ENCODE measurements at regions not wholly inside any gene's neighbourhood (a gene's known extent, or its start where the extent isn't known, plus 50 kb on each side); places are given as distances from the start of the nearest gene placed in this dataset.

GRCh38 chr4:163624727-163625126, 130.2 kb downstream of the TMA16 start:
- Histone ChIP-seq H3K4me1 (no peaks in the 10 kb centered on the region), H3K36me3 (no peaks in the 10 kb centered on the region), H3K27ac (no peak overlapping the region), H3K4me3 (replicated peaks in 1 of 3) (no peak overlapping the region), H3K27me3 (no peaks in the 10 kb centered on the region), H3K9me3 (no peaks in the 10 kb centered on the region)
- DNase-seq = no peak
- TF ChIP-seq POLR2A (IDR thresholded peaks at IDR 0.05) (no peak), CTCF (IDR thresholded peaks at IDR 0.05) (no peak)
- intact Hi-C loops (cut with DNase I) = no loop called here
- 79 to 90% methylated on average over 1 of the region's 1 CpG for WGBS, 2 donors

- Histone ChIP-seq H3K27me3 (no peaks in the 10 kb centered on the region), H3K9me3 (no peaks in the 10 kb centered on the region), H3K4me1 (no peaks in the 10 kb centered on the region), H3K27ac (no peak overlapping the region), H3K4me3 (replicated peaks in 1 of 3) (no peak overlapping the region), H3K36me3 (no peaks in the 10 kb centered on the region)
- 82 to 85% methylated on average over 6 of the region's 6 CpGs for WGBS, 2 donors
- TF ChIP-seq POLR2A (IDR thresholded peaks at IDR 0.05) (no peak), CTCF (IDR thresholded peaks at IDR 0.05) (no peak)
- intact Hi-C loops (cut with DNase I) = no loop called here
- no peak for DNase-seq
Observed at GRCh38 chr4:163631288-163631687, 136.8 kb downstream of the TMA16 start.

- no peaks in the 10 kb centered on the region for H3K27me3 ChIP-seq
- TF ChIP-seq POLR2A (IDR thresholded peaks at IDR 0.05) (no peak), CTCF (IDR thresholded peaks at IDR 0.05) (no peak)
Observed at GRCh38 chr4:163638909-163639308, 144.4 kb downstream of the TMA16 start.

GRCh38 chr4:163649557-163650091, 155.1 kb downstream of the TMA16 start:
- H3K36me3 ChIP-seq = no peaks in the 10 kb centered on the region
- TF ChIP-seq POLR2A (IDR thresholded peaks at IDR 0.05) = no peak
- no peak for TF ChIP-seq CTCF (IDR thresholded peaks at IDR 0.05)
- no peak overlapping the region for H3K27ac ChIP-seq
- DNase-seq = no peak
- no peaks in the 10 kb centered on the region for H3K4me1 ChIP-seq
- no peaks in the 10 kb centered on the region for H3K27me3 ChIP-seq
- no peaks in the 10 kb centered on the region for H3K9me3 ChIP-seq
- no peak overlapping the region for H3K4me3 ChIP-seq (replicated peaks in 1 of 3)
- intact Hi-C loops (cut with DNase I) = no loop called here
- 76 to 79% methylated on average over 1 of the region's 1 CpG for WGBS, 2 donors

More at GRCh38 chr4:163638909-163639308, 144.4 kb downstream of the TMA16 start:
- no peak for DNase-seq
- no peaks in the 10 kb centered on the region for H3K9me3 ChIP-seq
- no peaks in the 10 kb centered on the region for H3K4me1 ChIP-seq
- no peak overlapping the region for H3K27ac ChIP-seq
- H3K36me3 ChIP-seq = no peaks in the 10 kb centered on the region
- no peak overlapping the region for H3K4me3 ChIP-seq (replicated peaks in 1 of 3)
- intact Hi-C loops (cut with DNase I) = no loop called here

GRCh38 chr4:163651761-163652160, 157.3 kb downstream of the TMA16 start:
- no peaks in the 10 kb centered on the region for H3K4me1 ChIP-seq
- intact Hi-C loops (cut with DNase I) = no loop called here
- no peak overlapping the region for H3K4me3 ChIP-seq (replicated peaks in 1 of 3)
- DNase-seq = no peak
- no peaks in the 10 kb centered on the region for H3K27me3 ChIP-seq
- WGBS, 2 donors = 68 to 70% methylated on average over 1 of the region's 1 CpG
- no peak for TF ChIP-seq CTCF (IDR thresholded peaks at IDR 0.05)
- no peak for TF ChIP-seq POLR2A (IDR thresholded peaks at IDR 0.05)
- H3K36me3 ChIP-seq = no peaks in the 10 kb centered on the region
- no peak overlapping the region for H3K27ac ChIP-seq
- no peaks in the 10 kb centered on the region for H3K9me3 ChIP-seq
